Esophagus squamous epithelium (tissue), 5 donors: ENCODE measurements at regions not wholly inside any gene's neighbourhood (a gene's known extent, or its start where the extent isn't known, plus 50 kb on each side); places are given as distances from the start of the nearest gene placed in this dataset.
"Not testable (repeated sequence)": the region's sequence is repeated elsewhere in the genome, so short reads cannot be mapped to it uniquely, and the experiment has no call there.

Source experiments
- DNase-seq: peaks from one replicate; lab custom pipeline; 2025; lab: John Stamatoyannopoulos, UW
- H3K27ac ChIP-seq, 4 donors: fragments of 200-600 bp; sonication (generic); one replicate each; pipeline ENCODE4 v1.5.1; 2016 to 2019; ENCODE audit warnings: mild to moderate bottlenecking in 1 of 4
- H3K27me3 ChIP-seq, 4 donors: fragments of 200-600 bp; sonication (generic); 1 replicate in 3 of 4; 2 replicates in 1 of 4; pipeline versions ENCODE4 v1.5.1 to v1.6.0; 2017 to 2021; ENCODE audit warnings: antibody characterized with exemption in 1 of 4
- H3K36me3 ChIP-seq, 3 donors: fragments of 200-600 bp; sonication (generic); one replicate each; pipeline ENCODE4 v1.5.1; 2016 to 2019
- H3K4me1 ChIP-seq, 3 donors: fragments of 200-600 bp; sonication (generic); one replicate each; pipeline ENCODE4 v1.5.1; 2017 to 2019
- H3K4me3 ChIP-seq, 4 donors: fragments of 200-600 bp; sonication (generic); 1 replicate in 3 of 4; 2 replicates in 1 of 4; pipeline ENCODE4 v1.5.1; 2016 to 2019; ENCODE audit warnings: mild to moderate bottlenecking in 2 of 4, moderate library complexity in 1 of 4
- H3K9me3 ChIP-seq, 3 donors: fragments of 200-600 bp; sonication (generic); one replicate each; pipeline ENCODE4 v1.5.1; 2016 to 2019
- POLR2A ChIP-seq, 4 donors: fragments of 450-650 bp; IDR thresholded peaks; one replicate each; pipeline ENCODE4 v1.6.1; 2017; ENCODE audit warnings: antibody characterized with exemption in 4 of 4, mild to moderate bottlenecking in 4 of 4, moderate library complexity in 3 of 4
- WGBS, 2 donors: methylation state at CpG; one replicate each; pipeline ENCODE4 v1.1.5; 2018; 5-methylcytosine and 5-hydroxymethylcytosine counted together
- intact Hi-C: fragments of 100-400 bp; cut with DNase I; formaldehyde crosslinking; loops from one replicate; pipeline ENCODE4 v1.15.0; 2022
- TF ChIP-seq, protein P1 (sequence below), 6 experiments: fragments of 450-650 bp in 4 of 6; fragments of 200-600 bp in 2 of 6; sonication (generic) in 2 of 6; IDR thresholded peaks; one replicate each; pipeline ENCODE4 v1.5.1; 2016 to 2019; ENCODE audit warnings: antibody characterized with exemption in 6 of 6, mild to moderate bottlenecking in 4 of 6, moderate library complexity in 4 of 6
- donor health status: DM: yes; HTN: yes; CAD: no.

DNA sequence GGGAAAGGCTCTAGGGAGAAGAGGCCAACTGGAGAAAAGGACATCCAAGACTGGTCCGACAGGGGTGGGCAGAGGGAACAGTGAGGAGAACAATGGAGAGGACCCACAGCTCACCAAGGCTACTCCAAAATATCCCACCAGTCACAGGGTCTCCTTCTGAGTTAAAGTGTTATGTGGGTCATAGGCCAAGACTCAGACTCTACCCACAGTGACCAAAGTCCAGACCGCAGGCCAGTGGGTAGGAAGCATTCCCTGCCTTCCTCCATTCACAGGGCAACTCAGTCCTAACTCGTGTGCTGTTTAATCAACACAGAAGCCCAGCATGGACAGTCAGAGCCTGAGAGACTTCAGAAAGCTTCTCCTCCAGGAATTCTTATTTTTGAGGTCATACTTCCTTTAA, 260.6 kb downstream of the SMAD2 start:
- 76 to 79% methylated on average over 2 to 3 of the region's 3 CpGs for WGBS, 2 donors

DNA sequence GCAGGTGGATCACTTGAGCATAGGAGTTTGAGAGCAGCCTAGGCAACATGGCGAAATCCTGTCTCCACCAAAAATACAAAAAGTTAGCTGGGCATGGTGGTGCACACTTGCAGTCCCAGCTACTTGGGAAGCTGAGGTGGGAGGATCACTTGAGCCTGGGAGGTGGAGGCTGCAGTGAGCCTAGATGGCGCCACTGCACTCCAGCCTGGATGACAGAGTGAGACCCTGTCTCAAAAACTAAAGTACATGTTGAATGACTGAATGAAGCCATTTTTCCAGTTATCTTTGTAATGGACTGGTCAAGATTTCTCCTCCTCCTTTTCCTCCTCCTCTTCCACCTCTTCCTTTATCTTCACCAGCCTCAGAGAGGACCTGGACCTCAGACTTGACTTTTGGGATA, 272.0 kb downstream of the SMAD2 start:
- Histone ChIP-seq H3K27me3 (no peaks in the 10 kb centered on the region), H3K9me3 (no peaks in the 10 kb centered on the region), H3K4me3 (no peak overlapping the region), H3K4me1 (no peaks in the 10 kb centered on the region), H3K27ac (no peak overlapping the region), H3K36me3 (no peaks in the 10 kb centered on the region)
- intact Hi-C loops: no loop called here
- DNase-seq: no peak
- no peak for TF ChIP-seq POLR2A (IDR thresholded peaks at IDR 0.05)
- TF ChIP-seq, protein P1, sequence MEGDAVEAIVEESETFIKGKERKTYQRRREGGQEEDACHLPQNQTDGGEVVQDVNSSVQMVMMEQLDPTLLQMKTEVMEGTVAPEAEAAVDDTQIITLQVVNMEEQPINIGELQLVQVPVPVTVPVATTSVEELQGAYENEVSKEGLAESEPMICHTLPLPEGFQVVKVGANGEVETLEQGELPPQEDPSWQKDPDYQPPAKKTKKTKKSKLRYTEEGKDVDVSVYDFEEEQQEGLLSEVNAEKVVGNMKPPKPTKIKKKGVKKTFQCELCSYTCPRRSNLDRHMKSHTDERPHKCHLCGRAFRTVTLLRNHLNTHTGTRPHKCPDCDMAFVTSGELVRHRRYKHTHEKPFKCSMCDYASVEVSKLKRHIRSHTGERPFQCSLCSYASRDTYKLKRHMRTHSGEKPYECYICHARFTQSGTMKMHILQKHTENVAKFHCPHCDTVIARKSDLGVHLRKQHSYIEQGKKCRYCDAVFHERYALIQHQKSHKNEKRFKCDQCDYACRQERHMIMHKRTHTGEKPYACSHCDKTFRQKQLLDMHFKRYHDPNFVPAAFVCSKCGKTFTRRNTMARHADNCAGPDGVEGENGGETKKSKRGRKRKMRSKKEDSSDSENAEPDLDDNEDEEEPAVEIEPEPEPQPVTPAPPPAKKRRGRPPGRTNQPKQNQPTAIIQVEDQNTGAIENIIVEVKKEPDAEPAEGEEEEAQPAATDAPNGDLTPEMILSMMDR (IDR thresholded peaks at IDR 0.05): no peak
- WGBS, 2 donors: 33 to 48% methylated on average over 1 to 2 of the region's 2 CpGs

More for the DNA sequence above, 260.6 kb downstream of the SMAD2 start:
- TF ChIP-seq, protein P1 (IDR thresholded peaks at IDR 0.05): no peak
- Histone ChIP-seq H3K36me3 (no peaks in the 10 kb centered on the region), H3K27me3 (peaks cover 0 to 28% (median 0%) of the 10 kb centered on the region in 4 donors), H3K4me1 (no peaks in the 10 kb centered on the region), H3K4me3 (no peak overlapping the region), H3K27ac (no peak overlapping the region), H3K9me3 (no peaks in the 10 kb centered on the region)
- intact Hi-C loops: no loop called here
- no peak for DNase-seq

DNA sequence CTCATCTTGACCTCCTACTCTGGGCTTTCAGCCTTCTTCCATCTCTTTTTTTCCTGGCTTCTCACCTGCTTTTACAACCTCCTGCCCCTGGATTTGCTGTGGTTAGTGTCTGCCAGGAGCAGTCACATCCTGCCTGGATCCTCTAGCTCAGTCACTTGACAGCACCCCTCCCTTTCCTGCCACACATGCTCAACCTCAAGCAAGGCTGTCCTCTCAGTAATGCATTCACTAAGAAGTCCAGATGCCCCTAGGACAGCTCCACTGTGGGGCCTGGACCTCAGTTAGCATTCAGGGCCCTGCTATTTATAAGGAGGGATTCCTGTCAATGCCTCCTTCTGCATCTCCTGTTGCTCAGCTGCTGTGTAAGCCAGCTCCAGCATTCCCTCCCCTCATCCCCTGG, 275.5 kb downstream of the SMAD2 start:
- intact Hi-C loops: no loop called here
- H3K4me3 ChIP-seq: no peak overlapping the region
- no peak for DNase-seq
- no peaks in the 10 kb centered on the region for H3K4me1 ChIP-seq
- peaks cover 0 to 2% (median 0%) of the 10 kb centered on the region in 4 donors for H3K27me3 ChIP-seq
- H3K27ac ChIP-seq: no peak overlapping the region
- TF ChIP-seq, protein P1 (IDR thresholded peaks at IDR 0.05): no peak
- no peak for TF ChIP-seq POLR2A (IDR thresholded peaks at IDR 0.05)
- no peaks in the 10 kb centered on the region for H3K36me3 ChIP-seq
- H3K9me3 ChIP-seq: no peaks in the 10 kb centered on the region

DNA sequence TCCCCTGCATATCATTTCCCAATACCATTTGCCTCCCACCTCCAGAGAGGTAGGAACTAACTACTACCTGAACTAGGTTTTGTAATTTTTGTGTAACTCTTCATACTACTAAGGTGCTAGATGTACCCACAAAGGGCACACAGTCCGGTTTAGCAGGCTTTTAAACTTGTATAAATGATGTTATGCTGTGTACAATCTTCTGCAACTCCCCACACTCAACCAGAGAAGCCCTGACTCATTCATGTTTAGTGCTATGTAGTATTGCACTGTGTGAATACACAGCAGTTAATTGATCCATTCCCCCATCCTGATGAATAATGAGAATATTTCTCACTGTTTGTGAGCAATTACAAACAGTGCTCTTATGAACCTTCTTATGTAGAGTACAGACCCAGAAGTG, 285.6 kb downstream of the SMAD2 start:
- H3K4me1 ChIP-seq: no peaks in the 10 kb centered on the region
- intact Hi-C loops: no loop called here
- TF ChIP-seq, protein P1 (IDR thresholded peaks at IDR 0.05): no peak
- no peak for TF ChIP-seq POLR2A (IDR thresholded peaks at IDR 0.05)
- no peaks in the 10 kb centered on the region for H3K36me3 ChIP-seq
- WGBS, 2 donors: 30 to 37% methylated on average over 1 of the region's 1 CpG
- DNase-seq: no peak
- no peaks in the 10 kb centered on the region for H3K27me3 ChIP-seq
- no peak overlapping the region for H3K27ac ChIP-seq
- H3K9me3 ChIP-seq: no peaks in the 10 kb centered on the region
- H3K4me3 ChIP-seq: no peak overlapping the region

DNA sequence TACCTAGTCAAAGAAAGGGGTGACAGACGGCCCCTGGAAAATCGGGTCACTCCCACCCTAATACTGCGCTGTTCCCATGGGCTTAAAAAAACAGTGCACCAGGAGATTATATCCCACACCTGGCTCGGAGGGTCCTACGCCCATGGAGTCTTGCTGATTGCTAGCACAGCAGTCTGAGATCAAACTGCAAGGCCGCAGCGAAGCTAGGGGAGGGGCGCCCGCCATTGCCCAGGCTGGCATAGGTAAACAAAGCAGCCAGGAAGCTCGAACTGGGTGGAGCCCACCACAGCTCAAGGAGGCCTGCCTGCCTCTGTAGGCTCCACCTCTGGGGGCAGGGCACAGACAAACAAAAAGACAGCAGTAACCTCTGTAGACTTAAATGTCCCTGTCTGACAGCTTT, 292.9 kb downstream of the SMAD2 start:
- H3K4me1 ChIP-seq, H3K27me3 ChIP-seq, H3K36me3 ChIP-seq, H3K9me3 ChIP-seq, H3K4me3 ChIP-seq, H3K27ac ChIP-seq, DNase-seq, intact Hi-C loops: not testable (repeated sequence)
- WGBS, 2 donors: 78% methylated on average over 3 of the region's 10 CpGs; no CpG with 5 or more reads in 1 of the 2 donors

DNA sequence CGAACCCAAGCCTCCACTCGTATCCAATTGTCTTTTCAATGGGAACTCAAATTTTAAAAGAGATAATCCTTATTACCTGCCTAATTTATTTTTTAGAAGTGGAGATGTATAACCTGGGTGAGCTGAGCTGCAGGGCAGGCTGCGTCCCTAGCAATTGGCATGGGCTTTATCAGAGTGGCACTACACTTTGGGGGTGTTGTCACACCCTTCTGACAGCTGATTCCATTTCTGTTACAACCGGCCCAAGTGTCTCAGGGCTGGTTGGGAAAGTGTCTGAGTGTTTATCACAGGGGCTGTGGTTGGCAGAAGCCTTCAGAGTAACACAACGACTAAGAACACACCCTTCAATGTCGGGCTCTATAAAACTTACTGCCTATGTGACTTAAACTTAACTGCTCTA, 295.0 kb downstream of the SMAD2 start:
- intact Hi-C loops: no loop called here
- peaks cover 0 to 7% (median 0%) of the 10 kb centered on the region in 4 donors for H3K27me3 ChIP-seq
- no peak overlapping the region for H3K4me3 ChIP-seq
- no peaks in the 10 kb centered on the region for H3K4me1 ChIP-seq
- no peak overlapping the region for H3K27ac ChIP-seq
- 73 to 83% methylated on average over 3 to 5 of the region's 6 CpGs for WGBS, 2 donors
- DNase-seq: no peak
- TF ChIP-seq POLR2A (IDR thresholded peaks at IDR 0.05): no peak
- TF ChIP-seq, protein P1 (IDR thresholded peaks at IDR 0.05): no peak
- no peaks in the 10 kb centered on the region for H3K9me3 ChIP-seq
- H3K36me3 ChIP-seq: no peaks in the 10 kb centered on the region
